Neural progenitor cell (in vitro differentiated cells): ENCODE measurements at regions not wholly inside any gene's neighbourhood (a gene's known extent, or its start where the extent isn't known, plus 50 kb on each side); places are given as distances from the start of the nearest gene placed in this dataset.
"Not testable (repeated sequence)": the region's sequence is repeated elsewhere in the genome, so short reads cannot be mapped to it uniquely, and the experiment has no call there.

Experiments used
- CTCF ChIP-seq: fragments of 200-600 bp; sonication (generic); IDR thresholded peaks from 2 replicates; pipeline ENCODE4 v1.5.1; 2017; ENCODE audit warnings: antibody characterized with exemption, mild to moderate bottlenecking
- EZH2 ChIP-seq: fragments of 200-600 bp; sonication (generic); IDR thresholded peaks from 2 replicates; pipeline ENCODE4 v1.6.1; 2017; ENCODE audit warnings: antibody characterized with exemption, mild to moderate bottlenecking, moderate library complexity
- EZH2phosphoT487 ChIP-seq: fragments of 200-600 bp; sonication (generic); IDR thresholded peaks from 2 replicates; pipeline ENCODE4 v1.6.1; 2017; ENCODE audit warnings: antibody characterized with exemption

GRCh38 chr2:146371364-146371763, 1473.5 kb upstream of the ACVR2A start:
- TF ChIP-seq EZH2phosphoT487, CTCF, EZH2: not testable (repeated sequence)
